Osteocyte (in vitro differentiated cells): ENCODE measurements at regions not wholly inside any gene's neighbourhood (a gene's known extent, or its start where the extent isn't known, plus 50 kb on each side); places are given as distances from the start of the nearest gene placed in this dataset.

Source experiments
- DNase-seq: peaks from one replicate; pipeline ENCODE4 v3.0.0; 2021; ENCODE audit warnings: mixed read lengths; ENCODE audit not compliant: unreplicated experiment; ENCODE audit errors: extremely low spot score
- H3K27ac Mint-ChIP-seq: one replicate; pipeline ENCODE4 v1.8.0; 2021; ENCODE audit warnings: mild to moderate bottlenecking, mixed read lengths; ENCODE audit not compliant: unreplicated experiment
- H3K27me3 Mint-ChIP-seq: one replicate; pipeline ENCODE4 v1.8.0; 2021; ENCODE audit warnings: mixed read lengths; ENCODE audit not compliant: unreplicated experiment
- H3K36me3 Mint-ChIP-seq: one replicate; pipeline ENCODE4 v1.8.0; 2021; ENCODE audit warnings: mixed read lengths; ENCODE audit not compliant: unreplicated experiment
- H3K4me1 Mint-ChIP-seq: one replicate; pipeline ENCODE4 v1.8.0; 2021; ENCODE audit warnings: mixed read lengths; ENCODE audit not compliant: unreplicated experiment
- H3K4me3 Mint-ChIP-seq: one replicate; pipeline ENCODE4 v1.8.0; 2021; ENCODE audit warnings: mild to moderate bottlenecking, moderate library complexity, mixed read lengths; ENCODE audit not compliant: unreplicated experiment
- H3K9me3 Mint-ChIP-seq: one replicate; pipeline ENCODE4 v1.8.0; 2021; ENCODE audit warnings: mixed read lengths; ENCODE audit not compliant: unreplicated experiment
- CTCF ChIP-seq: fragments of 200-600 bp; sonication (generic); IDR thresholded peaks from 2 replicates; pipeline ENCODE4 v1.5.0; 2021; ENCODE audit warnings: antibody characterized with exemption, mild to moderate bottlenecking, moderate library complexity

DNA sequence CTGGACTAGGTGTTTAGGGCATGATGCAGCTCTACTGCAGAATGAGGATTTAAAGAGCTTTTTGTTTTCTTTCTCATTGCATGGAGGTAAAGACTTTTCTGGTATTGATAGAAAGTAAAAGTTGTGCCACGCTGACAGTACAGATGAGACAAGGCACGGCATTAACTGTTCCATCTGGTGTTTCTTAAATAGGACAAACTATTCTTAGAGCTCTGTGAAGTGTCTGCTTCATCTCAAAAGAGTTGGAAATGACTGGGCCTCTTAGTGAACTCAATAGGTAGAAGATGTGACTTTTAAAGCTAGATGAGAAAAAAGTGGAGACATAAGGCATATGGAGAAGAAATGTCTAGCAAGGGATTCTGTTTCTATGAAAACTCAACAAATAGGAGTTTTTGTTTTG lies 321.8 kb downstream of the RPRM start:
- Mint-ChIP-seq H3K27me3 (no peaks in the 10 kb centered on the region), H3K4me1 (no peaks in the 10 kb centered on the region), H3K36me3 (no peaks in the 10 kb centered on the region), H3K27ac (no peak overlapping the region), H3K4me3 (no peak overlapping the region), H3K9me3 (peaks cover 10% of the 10 kb centered on the region)
- DNase-seq = no peak
- no peak for TF ChIP-seq CTCF

- TF ChIP-seq CTCF = no peak
- no peak for DNase-seq
- Mint-ChIP-seq H3K4me3 (no peak overlapping the region), H3K36me3 (no peaks in the 10 kb centered on the region), H3K27me3 (no peaks in the 10 kb centered on the region), H3K9me3 (peaks cover 10% of the 10 kb centered on the region), H3K4me1 (no peaks in the 10 kb centered on the region), H3K27ac (no peak overlapping the region)
These were observed 326.5 kb downstream of the RPRM start for GRCh38 chr2:153152036-153152435.

DNA sequence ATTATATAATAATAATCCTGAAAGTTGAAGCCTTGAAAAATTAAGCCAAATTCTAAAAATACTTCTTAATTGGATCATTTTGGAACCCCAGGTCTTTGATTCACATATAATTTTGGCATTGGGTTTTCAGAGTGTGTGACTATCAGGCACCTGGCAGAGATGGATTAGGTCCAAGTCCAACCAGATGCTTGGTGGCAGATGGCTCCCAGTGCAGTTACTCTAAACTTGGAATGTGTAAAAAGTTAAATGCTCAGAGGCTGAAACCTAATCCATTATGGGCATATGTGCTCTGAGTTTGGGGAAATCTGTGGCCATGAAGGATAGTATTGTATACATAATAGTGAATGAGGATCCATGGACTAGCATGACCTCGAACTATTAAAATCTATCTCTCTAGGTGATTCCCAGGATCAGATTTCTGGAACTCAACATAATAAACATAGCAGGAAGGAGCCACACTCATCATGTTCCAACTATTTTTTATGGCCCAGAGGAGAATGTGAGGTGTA lies 333.0 kb downstream of the RPRM start:
- Mint-ChIP-seq H3K4me3 (no peak overlapping the region), H3K9me3 (peaks cover 4% of the 10 kb centered on the region), H3K27me3 (no peaks in the 10 kb centered on the region), H3K36me3 (no peaks in the 10 kb centered on the region), H3K27ac (no peak overlapping the region), H3K4me1 (no peaks in the 10 kb centered on the region)
- TF ChIP-seq CTCF = no peak
- DNase-seq = no peak

GRCh38 chr2:153143540-153143939 lies 335.0 kb downstream of the RPRM start:
- Mint-ChIP-seq H3K4me1 (no peaks in the 10 kb centered on the region), H3K9me3 (peaks cover 4% of the 10 kb centered on the region)
- TF ChIP-seq CTCF = no peak

GRCh38 chr2:153140498-153140897 lies 338.1 kb downstream of the RPRM start:
- no peaks in the 10 kb centered on the region for H3K36me3 Mint-ChIP-seq
- no peak for TF ChIP-seq CTCF
- peaks cover 4% of the 10 kb centered on the region for H3K9me3 Mint-ChIP-seq
- no peaks in the 10 kb centered on the region for H3K4me1 Mint-ChIP-seq
- no peak overlapping the region for H3K27ac Mint-ChIP-seq
- H3K27me3 Mint-ChIP-seq = no peaks in the 10 kb centered on the region
- no peak for DNase-seq
- no peak overlapping the region for H3K4me3 Mint-ChIP-seq

More at GRCh38 chr2:153143540-153143939, 335.0 kb downstream of the RPRM start:
- Mint-ChIP-seq H3K27ac (no peak overlapping the region), H3K27me3 (no peaks in the 10 kb centered on the region), H3K36me3 (no peaks in the 10 kb centered on the region), H3K4me3 (no peak overlapping the region)
- no peak for DNase-seq
